A549 (cell line): ENCODE measurements at regions not wholly inside any gene's neighbourhood (a gene's known extent, or its start where the extent isn't known, plus 50 kb on each side); places are given as distances from the start of the nearest gene placed in this dataset.

ENCODE experiments used
- ATAC-seq, 2 experiments: fragments of 200-7000 bp in 1 of 2; fragments of >200 bp in 1 of 2; cut with Nextera tagmentation in 1 of 2; cut with Tn5 transposase in 1 of 2; 3 replicates each; pipeline versions ENCODE4 v1.8.0 to v1.9.1; 2018 to 2020; ENCODE audit warnings: mild to moderate bottlenecking in 1 of 2, moderate library complexity in 1 of 2
- CTCF ChIA-PET: fragments of 300-600 bp; sonication (Branson Sonifier 250); formaldehyde crosslinking; extraction: SDS; loops from one replicate; lab custom pipeline; 2021; ENCODE audit warnings: antibody characterized with exemption, inconsistent platforms; lab: Yijun Ruan, JAX
- POLR2A ChIA-PET: fragments of 350-600 bp; formaldehyde crosslinking; extraction: SDS; loops from one replicate; lab custom pipeline; 2021; ENCODE audit warnings: antibody characterized with exemption, inconsistent platforms; lab: Yijun Ruan, JAX
- DNase-seq, 2 experiments: peaks; one replicate each; pipeline versions ENCODE4 v3.0.0 to v3.0.0-alpha.2; 2011 to 2016; ENCODE audit warnings: low read depth in 1 of 2, low spot score in 1 of 2
- FAIRE-seq: peaks from 2 replicates; lab custom pipeline; 2011; peaks lifted over from hg19 to GRCh38; lab: Jason Lieb, UNC
- H3K27ac ChIP-seq, 2 experiments: fragments of >200 bp; sonication (Bioruptor Twin); formaldehyde crosslinking; 3 replicates each; pipeline ENCODE4 v1.5.1; 2016 to 2017
- H3K4me1 ChIP-seq: fragments of >200 bp; sonication (Bioruptor Twin); formaldehyde crosslinking; 3 replicates; pipeline ENCODE4 v1.6.1; 2016
- H3K4me2 ChIP-seq: fragments of >200 bp; sonication (Bioruptor Twin); formaldehyde crosslinking; 3 replicates; pipeline ENCODE4 v1.6.1; 2016
- H3K4me3 ChIP-seq: fragments of >200 bp; sonication (Bioruptor Twin); formaldehyde crosslinking; 3 replicates; pipeline ENCODE4 v1.5.1; 2016
- H3K9me3 ChIP-seq: fragments of >200 bp; sonication (Bioruptor Twin); formaldehyde crosslinking; 3 replicates; pipeline ENCODE4 v1.6.1; 2016
- CEBPB ChIP-seq, 2 experiments: fragments of >200 bp in 1 of 2; sonication (Bioruptor Twin) in 1 of 2; formaldehyde crosslinking in 1 of 2; IDR thresholded peaks; 2 replicates each; pipeline ENCODE4 v1.6.1; 2012 to 2016
- FOSB ChIP-seq: fragments of 250-450 bp; sonication (Bioruptor Pico); IDR thresholded peaks from 2 replicates; pipeline ENCODE4 v1.5.0; 2020; ENCODE audit warnings: mild to moderate bottlenecking, moderate library complexity
- FOSL2 ChIP-seq, 2 experiments: fragments of 450-650 bp in 1 of 2; fragments of >200 bp in 1 of 2; sonication (Bioruptor Twin) in 1 of 2; formaldehyde crosslinking; IDR thresholded peaks; 2 replicates each; pipeline versions ENCODE4 v1.5.0 to v1.6.1; 2016 to 2020; ENCODE audit warnings: mild to moderate bottlenecking in 1 of 2, moderate library complexity in 1 of 2
- HEYL ChIP-seq: fragments of 250-450 bp; sonication (Bioruptor Pico); IDR thresholded peaks from 2 replicates; pipeline ENCODE4 v1.8.0; 2021; ENCODE audit warnings: mild to moderate bottlenecking, moderate library complexity
- MAFK ChIP-seq: fragments of 450-650 bp; IDR thresholded peaks from 2 replicates; pipeline ENCODE4 v1.6.1; 2014; ENCODE audit not compliant: partially characterized antibody
- MAZ ChIP-seq: fragments of 150-350 bp; IDR thresholded peaks from 2 replicates; pipeline ENCODE4 v1.6.1; 2014; ENCODE audit warnings: antibody characterized with exemption, low read depth, low read length, borderline replicate concordance
- PHF8 ChIP-seq: fragments of 200-600 bp; sonication (generic); IDR thresholded peaks from 2 replicates; pipeline ENCODE4 v1.6.1; 2016; ENCODE audit warnings: low read depth, mild to moderate bottlenecking, antibody characterized with exemption, moderate library complexity, borderline replicate concordance
- RAD21 ChIP-seq, 2 experiments: fragments of >200 bp in 1 of 2; sonication (Bioruptor Twin) in 1 of 2; formaldehyde crosslinking in 1 of 2; IDR thresholded peaks in 1 of 2; conservative IDR thresholded peaks in 1 of 2; 2 replicates in 1 of 2; 3 replicates in 1 of 2; pipeline ENCODE4 v1.6.1; 2012 to 2018; ENCODE audit warnings: inconsistent platforms in 1 of 2
- TP53 ChIP-seq: fragments of 250-450 bp; sonication (Bioruptor Pico); IDR thresholded peaks from 2 replicates; pipeline ENCODE4 v1.5.0; 2021; ENCODE audit warnings: mild to moderate bottlenecking, moderate library complexity
- ZSCAN20 ChIP-seq: fragments of 250-450 bp; sonication (Bioruptor Pico); IDR thresholded peaks from 2 replicates; pipeline ENCODE4 v1.8.0; 2022; ENCODE audit warnings: mild to moderate bottlenecking, moderate library complexity
- WGBS: methylation state at CpG from one replicate; pipeline ENCODE4 v1.1.6; 2017; ENCODE audit errors: missing lambda C conversion rate; 5-methylcytosine and 5-hydroxymethylcytosine counted together
- TF ChIP-seq, protein P1 (sequence below): fragments of >200 bp; sonication (Bioruptor Twin); formaldehyde crosslinking; IDR thresholded peaks from 3 replicates; pipeline ENCODE4 v1.6.1; 2016
- TF ChIP-seq, protein P2 (sequence below): fragments of >200 bp; sonication (Bioruptor Twin); formaldehyde crosslinking; IDR thresholded peaks from 3 replicates; pipeline ENCODE4 v1.5.1; 2016
- TF ChIP-seq, protein P3 (sequence below): IDR thresholded peaks from 2 replicates; pipeline ENCODE4 v1.6.1; 2012
- TF ChIP-seq, protein P4 (sequence below): fragments of 150-350 bp; IDR thresholded peaks from 2 replicates; pipeline ENCODE4 v1.6.1; 2014; ENCODE audit warnings: low read depth, mild to moderate bottlenecking, low read length
- TF ChIP-seq, protein P5 (sequence below): fragments of 200-600 bp; sonication (generic); IDR thresholded peaks from 2 replicates; pipeline ENCODE4 v1.6.1; 2016; ENCODE audit warnings: antibody characterized with exemption, mild to moderate bottlenecking, moderate library complexity

DNA sequence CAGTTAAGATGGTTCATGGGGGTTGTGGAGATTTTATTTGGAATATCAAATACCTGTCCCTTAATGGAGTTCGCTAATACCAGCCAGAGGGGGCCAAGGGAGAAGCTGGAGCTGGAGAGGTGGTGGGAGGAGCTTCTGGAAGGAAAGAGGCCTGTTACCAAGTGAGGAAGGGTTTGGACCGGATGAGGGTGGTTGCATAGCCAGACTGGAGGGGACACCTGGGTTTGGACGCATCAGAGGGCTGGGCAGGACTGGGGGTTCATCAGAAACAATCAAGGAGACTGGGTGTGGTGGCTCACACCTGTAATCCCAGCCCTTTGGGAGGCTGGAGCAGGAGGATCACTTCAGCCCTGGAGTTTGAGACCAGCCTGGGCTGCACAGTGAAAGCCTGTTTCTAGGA is 111.8 kb upstream of the IER5L start:
- Histone ChIP-seq H3K27ac (no peak overlapping the region), H3K4me3 (no peak overlapping the region), H3K4me2 (no peak overlapping the region), H3K4me1 (no peaks in the 10 kb centered on the region), H3K9me3 (peaks cover 6% of the 10 kb centered on the region; the same call in 1 of the 3 replicates)
- WGBS, result 72% methylated on average over 3 of the region's 3 CpGs
- FAIRE-seq (no peak), DNase-seq (no peak), ATAC-seq (no peak)
- TF ChIP-seq FOSB (no peak), HEYL (no peak)
- TF ChIP-seq, protein P1, sequence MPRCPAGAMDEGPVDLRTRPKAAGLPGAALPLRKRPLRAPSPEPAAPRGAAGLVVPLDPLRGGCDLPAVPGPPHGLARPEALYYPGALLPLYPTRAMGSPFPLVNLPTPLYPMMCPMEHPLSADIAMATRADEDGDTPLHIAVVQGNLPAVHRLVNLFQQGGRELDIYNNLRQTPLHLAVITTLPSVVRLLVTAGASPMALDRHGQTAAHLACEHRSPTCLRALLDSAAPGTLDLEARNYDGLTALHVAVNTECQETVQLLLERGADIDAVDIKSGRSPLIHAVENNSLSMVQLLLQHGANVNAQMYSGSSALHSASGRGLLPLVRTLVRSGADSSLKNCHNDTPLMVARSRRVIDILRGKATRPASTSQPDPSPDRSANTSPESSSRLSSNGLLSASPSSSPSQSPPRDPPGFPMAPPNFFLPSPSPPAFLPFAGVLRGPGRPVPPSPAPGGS, result no peak
- TF ChIP-seq, protein P2, sequence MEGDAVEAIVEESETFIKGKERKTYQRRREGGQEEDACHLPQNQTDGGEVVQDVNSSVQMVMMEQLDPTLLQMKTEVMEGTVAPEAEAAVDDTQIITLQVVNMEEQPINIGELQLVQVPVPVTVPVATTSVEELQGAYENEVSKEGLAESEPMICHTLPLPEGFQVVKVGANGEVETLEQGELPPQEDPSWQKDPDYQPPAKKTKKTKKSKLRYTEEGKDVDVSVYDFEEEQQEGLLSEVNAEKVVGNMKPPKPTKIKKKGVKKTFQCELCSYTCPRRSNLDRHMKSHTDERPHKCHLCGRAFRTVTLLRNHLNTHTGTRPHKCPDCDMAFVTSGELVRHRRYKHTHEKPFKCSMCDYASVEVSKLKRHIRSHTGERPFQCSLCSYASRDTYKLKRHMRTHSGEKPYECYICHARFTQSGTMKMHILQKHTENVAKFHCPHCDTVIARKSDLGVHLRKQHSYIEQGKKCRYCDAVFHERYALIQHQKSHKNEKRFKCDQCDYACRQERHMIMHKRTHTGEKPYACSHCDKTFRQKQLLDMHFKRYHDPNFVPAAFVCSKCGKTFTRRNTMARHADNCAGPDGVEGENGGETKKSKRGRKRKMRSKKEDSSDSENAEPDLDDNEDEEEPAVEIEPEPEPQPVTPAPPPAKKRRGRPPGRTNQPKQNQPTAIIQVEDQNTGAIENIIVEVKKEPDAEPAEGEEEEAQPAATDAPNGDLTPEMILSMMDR, result no peak
- ChIA-PET POLR2A (no interaction called here), CTCF (interaction anchor here (0.6 kb wide), 1 partner anchor 1427 kb away, joined by 3 read pairs; no protein-coding TSS in a partner anchor)

DNA sequence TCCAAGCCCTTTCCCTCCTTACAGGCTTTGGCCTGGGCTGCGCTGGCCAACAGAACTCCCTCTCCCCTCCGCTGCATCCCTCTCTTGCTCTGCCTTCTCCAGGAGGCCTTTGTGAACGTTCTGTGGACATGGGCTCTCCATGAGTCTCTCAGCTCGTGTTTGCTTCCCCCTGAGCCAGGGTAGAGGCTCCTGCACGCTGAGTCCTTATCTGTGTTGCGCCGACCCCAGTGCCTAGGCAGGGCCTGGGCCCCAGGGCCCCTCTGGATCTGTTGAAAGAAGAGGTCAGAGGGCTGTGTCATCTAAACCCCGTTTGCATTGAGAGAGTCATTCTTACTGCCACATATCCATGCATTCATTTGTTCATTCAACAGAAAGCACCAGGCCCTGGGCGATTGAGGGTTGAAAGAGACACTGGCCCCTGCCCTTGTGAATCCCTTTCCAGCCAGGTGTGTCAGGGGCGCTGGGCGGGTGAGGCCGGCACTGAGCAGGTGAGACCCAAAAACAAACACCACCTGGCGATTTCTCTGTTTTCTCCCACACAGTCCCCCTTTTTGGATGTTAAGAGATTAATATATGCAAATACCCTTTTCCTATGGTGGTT is 111.2 kb upstream of the IER5L start:
- H3K27ac ChIP-seq, result peak overlapping the region in 1 of 2 experiments; percentile 38; a peak in 1 of 6 replicates
- 85% methylated on average over 13 of the region's 13 CpGs for WGBS
- no peaks in the 10 kb centered on the region for H3K4me1 ChIP-seq
- POLR2A ChIA-PET, result no interaction called here
- no peak for TF ChIP-seq TP53
- TF ChIP-seq, protein P2, result no peak
- TF ChIP-seq MAFK, result no peak
- no peak for TF ChIP-seq PHF8
- TF ChIP-seq, protein P3, sequence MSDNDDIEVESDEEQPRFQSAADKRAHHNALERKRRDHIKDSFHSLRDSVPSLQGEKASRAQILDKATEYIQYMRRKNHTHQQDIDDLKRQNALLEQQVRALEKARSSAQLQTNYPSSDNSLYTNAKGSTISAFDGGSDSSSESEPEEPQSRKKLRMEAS, result no peak
- TF ChIP-seq, protein P4, sequence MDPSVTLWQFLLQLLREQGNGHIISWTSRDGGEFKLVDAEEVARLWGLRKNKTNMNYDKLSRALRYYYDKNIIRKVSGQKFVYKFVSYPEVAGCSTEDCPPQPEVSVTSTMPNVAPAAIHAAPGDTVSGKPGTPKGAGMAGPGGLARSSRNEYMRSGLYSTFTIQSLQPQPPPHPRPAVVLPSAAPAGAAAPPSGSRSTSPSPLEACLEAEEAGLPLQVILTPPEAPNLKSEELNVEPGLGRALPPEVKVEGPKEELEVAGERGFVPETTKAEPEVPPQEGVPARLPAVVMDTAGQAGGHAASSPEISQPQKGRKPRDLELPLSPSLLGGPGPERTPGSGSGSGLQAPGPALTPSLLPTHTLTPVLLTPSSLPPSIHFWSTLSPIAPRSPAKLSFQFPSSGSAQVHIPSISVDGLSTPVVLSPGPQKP, result no peak
- TF ChIP-seq FOSL2 (IDR thresholded peaks at IDR 0.05), result no peak
- no peak for TF ChIP-seq FOSL2 (CRISPR knock-in tag; IDR thresholded peaks at IDR 0.05)
- TF ChIP-seq CEBPB (IDR thresholded peaks at IDR 0.05), result no peak
- no peak for TF ChIP-seq ZSCAN20 (CRISPR knock-in tag)
- TF ChIP-seq, protein P5, sequence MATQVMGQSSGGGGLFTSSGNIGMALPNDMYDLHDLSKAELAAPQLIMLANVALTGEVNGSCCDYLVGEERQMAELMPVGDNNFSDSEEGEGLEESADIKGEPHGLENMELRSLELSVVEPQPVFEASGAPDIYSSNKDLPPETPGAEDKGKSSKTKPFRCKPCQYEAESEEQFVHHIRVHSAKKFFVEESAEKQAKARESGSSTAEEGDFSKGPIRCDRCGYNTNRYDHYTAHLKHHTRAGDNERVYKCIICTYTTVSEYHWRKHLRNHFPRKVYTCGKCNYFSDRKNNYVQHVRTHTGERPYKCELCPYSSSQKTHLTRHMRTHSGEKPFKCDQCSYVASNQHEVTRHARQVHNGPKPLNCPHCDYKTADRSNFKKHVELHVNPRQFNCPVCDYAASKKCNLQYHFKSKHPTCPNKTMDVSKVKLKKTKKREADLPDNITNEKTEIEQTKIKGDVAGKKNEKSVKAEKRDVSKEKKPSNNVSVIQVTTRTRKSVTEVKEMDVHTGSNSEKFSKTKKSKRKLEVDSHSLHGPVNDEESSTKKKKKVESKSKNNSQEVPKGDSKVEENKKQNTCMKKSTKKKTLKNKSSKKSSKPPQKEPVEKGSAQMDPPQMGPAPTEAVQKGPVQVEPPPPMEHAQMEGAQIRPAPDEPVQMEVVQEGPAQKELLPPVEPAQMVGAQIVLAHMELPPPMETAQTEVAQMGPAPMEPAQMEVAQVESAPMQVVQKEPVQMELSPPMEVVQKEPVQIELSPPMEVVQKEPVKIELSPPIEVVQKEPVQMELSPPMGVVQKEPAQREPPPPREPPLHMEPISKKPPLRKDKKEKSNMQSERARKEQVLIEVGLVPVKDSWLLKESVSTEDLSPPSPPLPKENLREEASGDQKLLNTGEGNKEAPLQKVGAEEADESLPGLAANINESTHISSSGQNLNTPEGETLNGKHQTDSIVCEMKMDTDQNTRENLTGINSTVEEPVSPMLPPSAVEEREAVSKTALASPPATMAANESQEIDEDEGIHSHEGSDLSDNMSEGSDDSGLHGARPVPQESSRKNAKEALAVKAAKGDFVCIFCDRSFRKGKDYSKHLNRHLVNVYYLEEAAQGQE, result no peak
- TF ChIP-seq RAD21 (conservative IDR thresholded peaks at IDR 0.05 in 1 of 2, IDR thresholded peaks at IDR 0.05 in 1 of 2), result no peak
- TF ChIP-seq MAZ, result no peak
- CTCF ChIA-PET, result interaction anchor here (0.6 kb wide), 1 partner anchor 1428 kb away, joined by 3 read pairs; no protein-coding TSS in a partner anchor
- H3K4me2 ChIP-seq, result no peak overlapping the region
- H3K4me3 ChIP-seq, result no peak overlapping the region
- FAIRE-seq, result no peak
- DNase-seq, result no peak
- ATAC-seq, result peak in 1 of 2 experiments; percentile 17; a peak in 1 of 6 replicates
- H3K9me3 ChIP-seq, result no peaks in the 10 kb centered on the region
